Natural killer cell (primary cell): ENCODE measurements at regions not wholly inside any gene's neighbourhood (a gene's known extent, or its start where the extent isn't known, plus 50 kb on each side); places are given as distances from the start of the nearest gene placed in this dataset.

Experiments
- ATAC-seq, 3 donors: fragments of 150-1000 bp in 2 of 3; fragments of 200-7000 bp in 1 of 3; cut with Tn5 transposase; 1 replicate in 1 of 3; 2 replicates in 2 of 3; pipeline ENCODE4 v1.10.0; 2021; ENCODE audit warnings: mild to moderate bottlenecking in 2 of 3, moderate library complexity in 2 of 3
- DNase-seq, 2 donors: peaks; one replicate each; pipeline versions ENCODE4 v3.0.0 to v3.0.0-alpha.2; 2013 to 2021; ENCODE audit warnings: mixed read lengths in 1 of 2
- H3K27ac ChIP-seq: one replicate; pipeline ENCODE4 v1.5.1; 2013; ENCODE audit warnings: mild to moderate bottlenecking, low read length
- H3K27me3 ChIP-seq: one replicate; pipeline ENCODE4 v1.6.1; 2013; ENCODE audit warnings: low read length; ENCODE audit not compliant: control insufficient read depth, insufficient read depth
- H3K36me3 ChIP-seq: one replicate; pipeline ENCODE4 v1.6.1; 2013; ENCODE audit warnings: low read length; ENCODE audit not compliant: control insufficient read depth, insufficient read depth
- H3K4me1 ChIP-seq: one replicate; pipeline ENCODE4 v1.6.1; 2013; ENCODE audit warnings: low read length; ENCODE audit not compliant: control insufficient read depth, insufficient read depth
- H3K4me3 ChIP-seq: one replicate; pipeline ENCODE4 v1.5.1; 2013; ENCODE audit warnings: low read length
- H3K9me3 ChIP-seq: one replicate; pipeline ENCODE4 v1.6.1; 2013; ENCODE audit warnings: low read length; ENCODE audit not compliant: control insufficient read depth, insufficient read depth
- H3K27ac Mint-ChIP-seq, 2 donors: one replicate each; pipeline ENCODE4 v1.8.0; 2022; ENCODE audit warnings: mild to moderate bottlenecking in 2 of 2, mixed read lengths in 2 of 2, moderate library complexity in 1 of 2
- H3K27me3 Mint-ChIP-seq, 2 donors: one replicate each; pipeline ENCODE4 v1.8.0; 2022; ENCODE audit warnings: low read depth in 2 of 2, mixed read lengths in 2 of 2
- H3K36me3 Mint-ChIP-seq: one replicate; pipeline ENCODE4 v1.8.0; 2022; ENCODE audit warnings: mixed read lengths
- H3K4me1 Mint-ChIP-seq, 2 donors: one replicate each; pipeline ENCODE4 v1.8.0; 2022; ENCODE audit warnings: mixed read lengths in 2 of 2
- H3K4me3 Mint-ChIP-seq: one replicate; pipeline ENCODE4 v1.8.0; 2022; ENCODE audit warnings: mild to moderate bottlenecking, moderate library complexity, mixed read lengths
- H3K9me3 Mint-ChIP-seq, 2 donors: one replicate each; pipeline ENCODE4 v1.8.0; 2022; ENCODE audit warnings: mixed read lengths in 2 of 2
- CTCF ChIP-seq: fragments of 200-600 bp; IDR thresholded peaks from one replicate; pipeline ENCODE4 v1.8.0; 2022; ENCODE audit warnings: antibody characterized with exemption
- WGBS: methylation state at CpG from one replicate; pipeline ENCODE4 v1.1.7; 2013; ENCODE audit warnings: missing lambda C conversion rate; ENCODE audit not compliant: insufficient coverage; 5-methylcytosine and 5-hydroxymethylcytosine counted together
- intact Hi-C: fragments of 100-400 bp; cut with micrococcal nuclease; formaldehyde crosslinking; loops from one replicate; pipeline ENCODE4 v1.14.2; 2022

- Histone ChIP-seq H3K9me3 (no peaks in the 10 kb centered on the region), H3K36me3 (no peaks in the 10 kb centered on the region), H3K4me1 (no peaks in the 10 kb centered on the region), H3K27ac (no peak overlapping the region), H3K27me3 (no peaks in the 10 kb centered on the region), H3K4me3 (no peak overlapping the region)
- ATAC-seq (peak in 1 of 3 donors; percentile 35), DNase-seq (no peak)
- no peaks in the 10 kb centered on the region for H3K36me3 Mint-ChIP-seq
- intact Hi-C loops = no loop called here
- H3K4me1 Mint-ChIP-seq = no peaks in the 10 kb centered on the region
- 83% methylated on average over 1 of the region's 2 CpGs for WGBS
- H3K4me3 Mint-ChIP-seq = no peak overlapping the region
- H3K27me3 Mint-ChIP-seq = no peaks in the 10 kb centered on the region
- TF ChIP-seq CTCF = no peak
- no peak overlapping the region for H3K27ac Mint-ChIP-seq
- no peaks in the 10 kb centered on the region for H3K9me3 Mint-ChIP-seq
Observed at GRCh38 chr10:121281576-121281975, 316.7 kb downstream of the FGFR2 start.

- no peak for DNase-seq
- no peak overlapping the region for H3K27ac ChIP-seq
- Mint-ChIP-seq H3K27ac (no peak overlapping the region), H3K27me3 (no peaks in the 10 kb centered on the region), H3K4me1 (no peaks in the 10 kb centered on the region), H3K4me3 (no peak overlapping the region), H3K36me3 (no peaks in the 10 kb centered on the region), H3K9me3 (no peaks in the 10 kb centered on the region)
- no peaks in the 10 kb centered on the region for H3K9me3 ChIP-seq
- H3K27me3 ChIP-seq = no peaks in the 10 kb centered on the region
- no peak overlapping the region for H3K4me3 ChIP-seq
- intact Hi-C loops = no loop called here
- TF ChIP-seq CTCF = no peak
- ATAC-seq = no peak
- 96% methylated on average over 2 of the region's 3 CpGs for WGBS
- H3K36me3 ChIP-seq = no peaks in the 10 kb centered on the region
- no peaks in the 10 kb centered on the region for H3K4me1 ChIP-seq
Observed at GRCh38 chr10:121282264-121282663, 316.0 kb downstream of the FGFR2 start.

DNA sequence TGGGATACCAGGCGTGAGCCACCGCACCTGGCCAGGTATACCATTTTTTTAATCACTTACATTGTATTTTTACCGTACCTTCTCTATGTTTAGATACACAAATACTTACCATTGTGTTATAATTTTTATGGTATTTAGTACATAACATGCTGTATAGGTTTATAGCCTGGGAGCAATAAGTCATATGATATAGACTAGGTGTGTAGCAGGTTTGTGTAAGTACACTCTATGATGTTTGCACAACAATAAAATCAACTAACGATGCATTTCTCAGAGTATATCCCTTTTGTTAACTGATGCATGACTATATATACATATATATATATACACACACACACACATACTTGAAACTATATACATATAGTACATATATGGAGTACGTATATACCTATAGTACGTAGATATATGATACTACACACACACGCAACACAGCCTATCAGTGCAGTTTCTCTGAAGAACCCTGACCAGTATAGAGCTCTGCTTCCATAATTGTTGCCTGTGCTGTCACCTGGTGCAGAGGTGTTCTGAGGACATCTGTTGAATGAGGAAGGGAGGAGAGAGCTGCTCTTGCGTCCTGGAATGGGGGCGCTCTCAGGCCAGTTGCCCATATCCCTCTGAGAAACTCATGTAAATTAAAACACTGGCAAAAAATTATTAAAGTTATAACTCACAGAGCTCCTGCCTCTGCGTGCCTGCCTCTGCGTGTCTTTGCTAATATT lies 315.3 kb downstream of the FGFR2 start:
- ATAC-seq = no peak
- no peaks in the 10 kb centered on the region for H3K36me3 Mint-ChIP-seq
- Histone ChIP-seq H3K36me3 (no peaks in the 10 kb centered on the region), H3K4me1 (no peaks in the 10 kb centered on the region), H3K27ac (no peak overlapping the region), H3K4me3 (no peak overlapping the region), H3K9me3 (no peaks in the 10 kb centered on the region), H3K27me3 (no peaks in the 10 kb centered on the region)
- no peaks in the 10 kb centered on the region for H3K9me3 Mint-ChIP-seq
- H3K4me1 Mint-ChIP-seq = no peaks in the 10 kb centered on the region
- DNase-seq = no peak
- H3K4me3 Mint-ChIP-seq = no peak overlapping the region
- intact Hi-C loops = no loop called here
- H3K27me3 Mint-ChIP-seq = no peaks in the 10 kb centered on the region
- no peak overlapping the region for H3K27ac Mint-ChIP-seq
- 91% methylated on average over 6 of the region's 11 CpGs for WGBS
- no peak for TF ChIP-seq CTCF

GRCh38 chr10:121284936-121285335 lies 313.3 kb downstream of the FGFR2 start:
- Histone ChIP-seq H3K4me1 (no peaks in the 10 kb centered on the region), H3K9me3 (no peaks in the 10 kb centered on the region), H3K4me3 (no peak overlapping the region), H3K27ac (no peak overlapping the region), H3K36me3 (no peaks in the 10 kb centered on the region), H3K27me3 (no peaks in the 10 kb centered on the region)
- Mint-ChIP-seq H3K36me3 (no peaks in the 10 kb centered on the region), H3K4me1 (no peaks in the 10 kb centered on the region), H3K4me3 (no peak overlapping the region), H3K27me3 (no peaks in the 10 kb centered on the region), H3K9me3 (no peaks in the 10 kb centered on the region), H3K27ac (no peak overlapping the region)
- no peak for DNase-seq
- intact Hi-C loops = no loop called here
- WGBS = 49% methylated on average over 3 of the region's 4 CpGs
- ATAC-seq = no peak
- no peak for TF ChIP-seq CTCF
